ENCODE measurements at regions not wholly inside any gene's neighbourhood (a gene's known extent, or its start where the extent isn't known, plus 50 kb on each side); places are given as distances from the start of the nearest gene placed in this dataset.
"Not testable (repeated sequence)": the region's sequence is repeated elsewhere in the genome, so short reads cannot be mapped to it uniquely, and the experiment has no call there.

DNA sequence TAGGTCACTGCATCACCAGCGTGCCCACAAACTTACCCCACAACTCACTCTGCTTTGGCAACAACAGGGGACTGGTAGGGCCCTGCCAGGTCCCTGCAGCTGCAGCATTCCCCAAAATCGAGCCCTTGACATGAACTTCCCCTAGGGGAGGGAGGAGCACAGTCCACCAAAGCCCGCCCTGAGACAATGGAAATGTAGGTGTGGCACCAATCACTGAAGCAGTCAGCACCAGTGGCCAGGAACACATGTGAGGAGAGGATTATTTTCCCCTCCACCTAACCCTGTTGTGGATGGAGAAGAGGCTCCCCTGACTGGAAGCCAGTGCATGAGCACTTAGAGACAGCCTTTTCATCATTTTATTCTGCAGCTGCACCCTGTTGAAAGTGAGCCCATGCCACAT, 573.8 kb downstream of the SOX5 start:
- Histone ChIP-seq H2BK120ac (ENCODE audit: low read depth, low read length) (no peak overlapping the region), H2BK5ac (ENCODE audit: low read length) (no peak overlapping the region), H3K18ac (ENCODE audit: low read length) (no peak overlapping the region), H3K27me3 (ENCODE audit: insufficient read depth, low read length, poor library complexity) (no peaks in the 10 kb centered on the region), H3K23ac (ENCODE audit: low read length) (no peak overlapping the region), H3K79me2 (ENCODE audit: control insufficient read depth, insufficient read depth, low read length) (no peaks in the 10 kb centered on the region), H3K4me1 (ENCODE audit: control insufficient read depth, low read depth, low read length) (no peaks in the 10 kb centered on the region), H3K56ac (ENCODE audit: low read length) (no peak overlapping the region), H3K27ac (ENCODE audit: low read depth, low read length) (no peak overlapping the region), H3K4me3 (ENCODE audit: low read length) (no peak overlapping the region), H3K4ac (ENCODE audit: low read depth, low read length) (no peak overlapping the region), H3K4me2 (ENCODE audit: low read length) (no peak overlapping the region), H3K36me3 (ENCODE audit: control insufficient read depth, insufficient read depth, low read length) (no peaks in the 10 kb centered on the region), H4K8ac (ENCODE audit: low read depth, low read length) (no peak overlapping the region), H3K79me1 (ENCODE audit: low read length) (no peaks in the 10 kb centered on the region), H3K9ac (ENCODE audit: low read length) (no peak overlapping the region), H2BK15ac (replicated peaks; ENCODE audit: low read depth) (no peak overlapping the region), H4K5ac (ENCODE audit: low read length) (no peak overlapping the region), H2AK5ac (ENCODE audit: low read length) (no peak overlapping the region)
- no CpG with 5 or more reads among the region's 3 CpGs for WGBS (ENCODE audit: extremely low coverage, insufficient coverage, low lambda C conversion rate)
- DNase-seq, result peak; percentile 11

- DNase-seq, result peak; percentile 58
- Histone ChIP-seq H3K36me3 (ENCODE audit: control insufficient read depth, insufficient read depth, low read length) (no peaks in the 10 kb centered on the region), H3K4ac (ENCODE audit: low read depth, low read length) (no peak overlapping the region), H2AK5ac (ENCODE audit: low read length) (no peak overlapping the region), H3K27me3 (ENCODE audit: insufficient read depth, low read length, poor library complexity) (no peaks in the 10 kb centered on the region), H3K56ac (ENCODE audit: low read length) (no peak overlapping the region), H3K18ac (ENCODE audit: low read length) (no peak overlapping the region), H2BK15ac (replicated peaks; ENCODE audit: low read depth) (no peak overlapping the region), H3K4me2 (ENCODE audit: low read length) (no peak overlapping the region), H3K4me1 (ENCODE audit: control insufficient read depth, low read depth, low read length) (no peaks in the 10 kb centered on the region), H3K79me1 (ENCODE audit: low read length) (no peaks in the 10 kb centered on the region), H2BK120ac (ENCODE audit: low read depth, low read length) (no peak overlapping the region), H3K4me3 (ENCODE audit: low read length) (no peak overlapping the region), H3K23ac (ENCODE audit: low read length) (no peak overlapping the region), H2BK5ac (ENCODE audit: low read length) (no peak overlapping the region), H3K9ac (ENCODE audit: low read length) (no peak overlapping the region), H4K5ac (ENCODE audit: low read length) (no peak overlapping the region), H3K79me2 (ENCODE audit: control insufficient read depth, insufficient read depth, low read length) (no peaks in the 10 kb centered on the region), H4K8ac (ENCODE audit: low read depth, low read length) (no peak overlapping the region), H3K27ac (ENCODE audit: low read depth, low read length) (no peak overlapping the region)
- WGBS (ENCODE audit: extremely low coverage, insufficient coverage, low lambda C conversion rate), result no CpG with 5 or more reads among the region's 3 CpGs
Observed at GRCh38 chr12:23376238-23376637, 573.2 kb downstream of the SOX5 start.

DNA sequence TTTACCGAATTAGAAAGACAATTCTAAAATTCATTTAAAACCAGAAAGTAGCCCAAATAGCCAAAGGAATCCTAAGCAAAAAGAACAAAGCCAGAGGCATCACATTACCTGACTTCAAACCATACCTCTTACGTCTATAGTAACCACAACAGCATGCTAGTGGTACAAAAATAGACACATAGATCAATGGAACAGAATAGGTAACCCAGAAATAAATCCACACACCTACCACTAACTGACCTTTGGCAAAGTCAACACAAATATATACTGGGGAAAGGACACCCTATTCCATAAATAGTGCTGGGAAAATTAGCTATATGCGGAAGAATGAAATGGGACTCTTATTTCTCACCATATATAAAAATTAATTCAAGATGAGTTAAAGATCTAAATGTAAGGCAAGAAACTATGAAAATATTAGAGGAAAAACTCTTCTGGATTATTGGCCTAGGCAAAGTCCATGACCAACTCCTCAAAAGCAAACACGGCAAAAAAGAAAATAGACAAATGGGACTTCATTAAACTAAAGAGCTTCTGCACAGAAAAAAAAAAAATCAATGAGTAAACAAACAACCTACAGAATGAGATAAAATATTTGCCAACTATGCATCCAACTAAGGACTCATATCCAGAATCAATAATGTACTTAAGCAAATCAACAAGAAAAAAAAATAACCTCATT, 568.9 kb downstream of the SOX5 start:
- H2BK15ac ChIP-seq (replicated peaks; ENCODE audit: low read depth), result no peak overlapping the region
- H3K4ac ChIP-seq (ENCODE audit: low read depth, low read length), result no peak overlapping the region
- H3K9ac ChIP-seq (ENCODE audit: low read length), result no peak overlapping the region
- H3K4me1 ChIP-seq (ENCODE audit: control insufficient read depth, low read depth, low read length), result no peaks in the 10 kb centered on the region
- no peak overlapping the region for H3K18ac ChIP-seq (ENCODE audit: low read length)
- H3K23ac ChIP-seq (ENCODE audit: low read length), result no peak overlapping the region
- no peaks in the 10 kb centered on the region for H3K36me3 ChIP-seq (ENCODE audit: control insufficient read depth, insufficient read depth, low read length)
- no peak overlapping the region for H2AK5ac ChIP-seq (ENCODE audit: low read length)
- H3K4me3 ChIP-seq (ENCODE audit: low read length), result no peak overlapping the region
- H3K79me1 ChIP-seq (ENCODE audit: low read length), result no peaks in the 10 kb centered on the region
- no peak overlapping the region for H2BK5ac ChIP-seq (ENCODE audit: low read length)
- H2BK120ac ChIP-seq (ENCODE audit: low read depth, low read length), result no peak overlapping the region
- no peak overlapping the region for H3K56ac ChIP-seq (ENCODE audit: low read length)
- no peak overlapping the region for H3K27ac ChIP-seq (ENCODE audit: low read depth, low read length)
- no peaks in the 10 kb centered on the region for H3K27me3 ChIP-seq (ENCODE audit: insufficient read depth, low read length, poor library complexity)
- DNase-seq, result no peak
- no peak overlapping the region for H4K8ac ChIP-seq (ENCODE audit: low read depth, low read length)
- WGBS (ENCODE audit: extremely low coverage, insufficient coverage, low lambda C conversion rate), result no CpG with 5 or more reads among the region's 4 CpGs
- H3K4me2 ChIP-seq (ENCODE audit: low read length), result no peak overlapping the region
- no peak overlapping the region for H4K5ac ChIP-seq (ENCODE audit: low read length)
- no peaks in the 10 kb centered on the region for H3K79me2 ChIP-seq (ENCODE audit: control insufficient read depth, insufficient read depth, low read length)

GRCh38 chr12:23388898-23389297, 560.6 kb downstream of the SOX5 start:
- H2BK5ac ChIP-seq (ENCODE audit: low read length); H3K4ac ChIP-seq (ENCODE audit: low read depth, low read length); DNase-seq; H3K27ac ChIP-seq (ENCODE audit: low read depth, low read length); H3K9ac ChIP-seq (ENCODE audit: low read length); H2BK15ac ChIP-seq (replicated peaks; ENCODE audit: low read depth); H3K27me3 ChIP-seq (ENCODE audit: insufficient read depth, low read length, poor library complexity); H4K8ac ChIP-seq (ENCODE audit: low read depth, low read length); H3K56ac ChIP-seq (ENCODE audit: low read length); H2BK120ac ChIP-seq (ENCODE audit: low read depth, low read length); H3K4me2 ChIP-seq (ENCODE audit: low read length); H2AK5ac ChIP-seq (ENCODE audit: low read length); H3K18ac ChIP-seq (ENCODE audit: low read length); H4K5ac ChIP-seq (ENCODE audit: low read length); H3K36me3 ChIP-seq (ENCODE audit: control insufficient read depth, insufficient read depth, low read length); H3K4me1 ChIP-seq (ENCODE audit: control insufficient read depth, low read depth, low read length); H3K79me2 ChIP-seq (ENCODE audit: control insufficient read depth, insufficient read depth, low read length); H3K23ac ChIP-seq (ENCODE audit: low read length); H3K4me3 ChIP-seq (ENCODE audit: low read length); H3K79me1 ChIP-seq (ENCODE audit: low read length): not testable (repeated sequence)
- no CpG with 5 or more reads among the region's 9 CpGs for WGBS (ENCODE audit: extremely low coverage, insufficient coverage, low lambda C conversion rate)

- not testable (repeated sequence) for H3K4ac ChIP-seq (ENCODE audit: low read depth, low read length); H3K4me3 ChIP-seq (ENCODE audit: low read length); H2BK120ac ChIP-seq (ENCODE audit: low read depth, low read length); H3K79me1 ChIP-seq (ENCODE audit: low read length); H2AK5ac ChIP-seq (ENCODE audit: low read length); H3K9ac ChIP-seq (ENCODE audit: low read length); H4K8ac ChIP-seq (ENCODE audit: low read depth, low read length); H3K36me3 ChIP-seq (ENCODE audit: control insufficient read depth, insufficient read depth, low read length); H3K18ac ChIP-seq (ENCODE audit: low read length); DNase-seq; H3K56ac ChIP-seq (ENCODE audit: low read length); H3K79me2 ChIP-seq (ENCODE audit: control insufficient read depth, insufficient read depth, low read length); H3K27me3 ChIP-seq (ENCODE audit: insufficient read depth, low read length, poor library complexity); H3K4me1 ChIP-seq (ENCODE audit: control insufficient read depth, low read depth, low read length); H3K27ac ChIP-seq (ENCODE audit: low read depth, low read length); H2BK5ac ChIP-seq (ENCODE audit: low read length); H2BK15ac ChIP-seq (replicated peaks; ENCODE audit: low read depth); H3K23ac ChIP-seq (ENCODE audit: low read length); H3K4me2 ChIP-seq (ENCODE audit: low read length); H4K5ac ChIP-seq (ENCODE audit: low read length)
- WGBS (ENCODE audit: extremely low coverage, insufficient coverage, low lambda C conversion rate), result no CpG with 5 or more reads among the region's 4 CpGs
Observed at GRCh38 chr12:23389315-23389714, 560.2 kb downstream of the SOX5 start.

GRCh38 chr12:23399402-23399933, 550.0 kb downstream of the SOX5 start:
- H3K79me2 ChIP-seq (ENCODE audit: control insufficient read depth, insufficient read depth, low read length), result no peaks in the 10 kb centered on the region
- peak overlapping the region; percentile 36 for H2BK15ac ChIP-seq (replicated peaks; ENCODE audit: low read depth)
- DNase-seq, result no peak
- H3K79me1 ChIP-seq (ENCODE audit: low read length), result no peaks in the 10 kb centered on the region
- H4K5ac ChIP-seq (ENCODE audit: low read length), result no peak overlapping the region
- H2AK5ac ChIP-seq (ENCODE audit: low read length), result no peak overlapping the region
- no CpG with 5 or more reads among the region's 2 CpGs for WGBS (ENCODE audit: extremely low coverage, insufficient coverage, low lambda C conversion rate)
- H3K36me3 ChIP-seq (ENCODE audit: control insufficient read depth, insufficient read depth, low read length), result no peaks in the 10 kb centered on the region
- H3K4ac ChIP-seq (ENCODE audit: low read depth, low read length), result no peak overlapping the region
- no peaks in the 10 kb centered on the region for H3K4me1 ChIP-seq (ENCODE audit: control insufficient read depth, low read depth, low read length)
- no peak overlapping the region for H3K4me3 ChIP-seq (ENCODE audit: low read length)
- no peak overlapping the region for H3K9ac ChIP-seq (ENCODE audit: low read length)
- no peak overlapping the region for H4K8ac ChIP-seq (ENCODE audit: low read depth, low read length)
- no peak overlapping the region for H3K4me2 ChIP-seq (ENCODE audit: low read length)
- no peak overlapping the region for H2BK120ac ChIP-seq (ENCODE audit: low read depth, low read length)
- H3K27ac ChIP-seq (ENCODE audit: low read depth, low read length), result no peak overlapping the region
- H3K18ac ChIP-seq (ENCODE audit: low read length), result no peak overlapping the region
- no peak overlapping the region for H3K23ac ChIP-seq (ENCODE audit: low read length)
- no peaks in the 10 kb centered on the region for H3K27me3 ChIP-seq (ENCODE audit: insufficient read depth, low read length, poor library complexity)
- no peak overlapping the region for H3K56ac ChIP-seq (ENCODE audit: low read length)
- H2BK5ac ChIP-seq (ENCODE audit: low read length), result no peak overlapping the region

Data from mesendoderm (in vitro differentiated cells).